Right ventricle myocardium inferior (tissue), 1 donor: ENCODE measurements at regions not wholly inside any gene's neighbourhood (a gene's known extent, or its start where the extent isn't known, plus 50 kb on each side); places are given as distances from the start of the nearest gene placed in this dataset.
A peak's percentile ranks its signal among the peaks of the same experiment; 100 is the strongest.

Experiments
- ATAC-seq: fragments of 200-7000 bp; cut with Tn5 transposase; one replicate; pipeline ENCODE4 v1.9.1; 2020; ENCODE audit warnings: mild to moderate bottlenecking, moderate library complexity
- DNase-seq: peaks from one replicate; pipeline ENCODE4 v3.0.0; 2021; ENCODE audit errors: missing footprints
- intact Hi-C: fragments of 100-400 bp; cut with DNase I; formaldehyde crosslinking; loops from one replicate; pipeline ENCODE4 v1.11.0; 2022
- donor health status: DM: no; HTN: yes; CAD: no; lungs with severe emphysema.

- no peak for DNase-seq
- intact Hi-C loops = no loop called here
- ATAC-seq = no peak
Observed at GRCh38 chr15:94177112-94177511, 54.2 kb upstream of the MCTP2 start.

- intact Hi-C loops = no loop called here
- ATAC-seq (no peak), DNase-seq (no peak)
Observed at GRCh38 chr15:94175420-94175819, 55.9 kb upstream of the MCTP2 start.

- DNase-seq (no peak), ATAC-seq (peak; percentile 48)
- intact Hi-C loops = no loop called here
Observed at GRCh38 chr15:94174399-94174802, 57.0 kb upstream of the MCTP2 start.

- intact Hi-C loops = no loop called here
- DNase-seq (no peak), ATAC-seq (no peak)
Observed at GRCh38 chr15:94168250-94168649, 63.1 kb upstream of the MCTP2 start.

DNA sequence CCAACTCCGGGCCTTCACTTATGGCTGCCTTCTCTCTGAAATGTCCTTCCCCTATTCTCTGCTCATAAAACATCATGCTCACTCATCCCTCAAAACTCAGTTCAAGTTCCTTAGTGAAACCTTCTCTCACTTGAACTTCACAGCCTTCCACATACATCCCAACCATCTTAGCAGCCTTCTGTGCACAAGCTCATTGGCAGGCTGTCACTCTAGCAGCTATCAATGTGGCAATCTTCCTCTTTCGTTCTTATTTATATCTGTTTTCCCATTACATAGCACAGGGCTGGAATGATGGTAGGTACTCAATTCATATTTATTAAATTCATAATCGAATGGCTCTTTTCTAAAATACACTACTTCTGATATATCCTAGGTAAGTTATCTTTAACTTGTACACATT, 66.4 kb upstream of the MCTP2 start:
- intact Hi-C loops = loop anchor here (1.0 kb wide), 1 partner anchor 159 kb away; no protein-coding TSS in a partner anchor
- ATAC-seq (no peak), DNase-seq (no peak)

DNA sequence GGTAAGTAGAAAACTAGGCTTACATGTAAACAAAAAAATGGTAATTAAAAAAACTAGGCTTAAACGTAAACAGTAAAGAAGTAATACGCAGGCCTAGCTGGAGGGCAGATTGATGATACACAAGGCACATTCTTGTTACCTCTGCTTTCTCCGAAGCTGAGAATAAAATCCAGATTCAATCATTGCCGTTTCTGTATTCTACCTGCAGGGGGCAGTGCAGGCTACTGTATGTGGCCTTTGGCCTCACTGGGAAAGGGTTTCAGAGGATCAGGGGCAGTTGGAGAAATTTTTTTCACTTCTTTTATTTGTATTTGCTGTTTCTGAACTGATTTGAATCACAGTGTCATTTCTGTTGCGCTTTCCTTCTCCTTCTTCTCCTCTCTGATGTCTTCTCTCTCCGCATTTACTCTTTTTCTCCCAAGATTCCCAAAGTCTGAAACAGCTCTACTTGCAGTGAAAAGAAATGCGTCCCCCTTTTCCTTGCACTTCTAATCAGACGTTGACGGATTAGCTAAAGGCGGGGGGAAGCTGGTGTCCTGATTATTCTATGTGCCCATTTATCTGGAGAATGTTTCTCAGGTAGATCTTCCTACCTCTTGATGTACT, 67.1 kb upstream of the MCTP2 start:
- intact Hi-C loops = no loop called here
- ATAC-seq (peak; percentile 44), DNase-seq (peak; percentile 53)

- ATAC-seq (no peak), DNase-seq (no peak)
- intact Hi-C loops = no loop called here
Observed at GRCh38 chr15:94162939-94163338, 68.4 kb upstream of the MCTP2 start.

DNA sequence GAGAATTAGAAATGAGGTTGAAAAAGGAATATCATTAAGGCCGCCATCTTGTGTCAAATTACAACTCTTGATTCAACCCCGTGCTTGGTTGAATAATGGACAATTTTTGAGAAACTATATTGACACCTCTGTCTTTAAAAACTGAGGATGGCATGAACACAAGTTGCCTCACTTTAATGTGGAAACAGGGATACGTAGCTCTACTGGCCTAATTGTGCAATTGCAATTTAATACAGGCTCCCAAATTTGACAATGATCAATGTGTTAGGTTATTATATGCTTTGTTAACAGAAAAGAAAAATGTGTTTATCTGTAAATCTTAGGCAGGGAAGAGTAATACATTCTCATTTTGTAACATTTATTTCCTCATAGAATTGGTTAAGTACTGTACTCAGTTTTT, 77.1 kb upstream of the MCTP2 start:
- intact Hi-C loops = no loop called here
- ATAC-seq (no peak), DNase-seq (no peak)

GRCh38 chr15:94145046-94145445, 86.3 kb upstream of the MCTP2 start:
- no peak for ATAC-seq
- no peak for DNase-seq
- intact Hi-C loops = no loop called here

GRCh38 chr15:94141802-94142201, 89.6 kb upstream of the MCTP2 start:
- no peak for ATAC-seq

DNA sequence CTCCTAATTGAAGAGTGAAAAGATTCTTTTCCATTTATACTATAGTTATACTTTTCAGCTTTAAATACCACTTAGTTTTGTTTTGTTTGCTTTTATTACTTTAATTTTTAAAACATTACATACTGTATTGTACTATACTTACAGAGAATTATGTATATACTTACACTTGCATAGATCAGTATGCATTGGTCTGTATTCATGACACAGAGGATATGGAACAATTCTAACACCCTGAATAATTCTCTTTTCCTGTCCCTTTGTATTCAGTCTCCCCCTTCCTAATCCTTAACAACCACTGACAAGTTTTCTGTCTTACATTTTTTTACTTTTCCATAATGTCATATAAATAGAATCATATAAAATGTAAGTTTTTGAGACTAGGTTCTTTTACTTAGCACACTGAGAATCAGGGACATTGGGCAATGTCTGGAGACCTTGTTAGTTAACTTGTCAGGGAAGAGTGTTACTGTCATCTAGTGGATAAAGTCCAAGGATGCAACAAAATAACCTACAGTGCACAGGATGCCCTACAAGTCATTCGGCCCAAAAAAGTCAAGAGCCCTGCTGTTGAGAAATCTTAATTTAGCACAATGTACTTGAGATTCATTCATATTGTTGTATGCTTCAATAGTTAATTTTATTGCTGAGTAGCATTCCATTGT, 95.7 kb upstream of the MCTP2 start:
- ATAC-seq (no peak), DNase-seq (no peak)
- intact Hi-C loops = no loop called here

More at GRCh38 chr15:94141802-94142201, 89.6 kb upstream of the MCTP2 start:
- DNase-seq = no peak
- intact Hi-C loops = no loop called here

- intact Hi-C loops = no loop called here
- DNase-seq = no peak
- ATAC-seq = no peak
Observed at GRCh38 chr15:94131875-94132274, 99.5 kb upstream of the MCTP2 start.

DNA sequence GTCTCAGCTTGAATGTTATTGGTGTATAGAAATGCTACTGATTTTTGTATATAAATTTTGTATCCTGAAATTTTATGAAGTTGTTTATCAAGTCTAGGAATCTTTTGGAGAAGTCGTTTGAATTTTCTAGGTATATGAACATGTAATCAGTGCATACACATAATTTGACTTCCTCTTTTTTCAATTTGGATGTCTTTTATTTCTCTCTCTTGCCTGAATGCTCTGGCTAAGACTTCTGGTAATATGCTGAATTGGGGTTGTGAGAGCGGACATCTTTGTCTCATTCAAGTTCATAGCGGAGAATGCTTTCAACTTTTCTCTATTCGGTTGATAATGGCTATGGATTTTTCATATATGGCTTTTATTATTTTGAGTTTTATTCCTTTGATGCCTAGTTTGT, 100.9 kb upstream of the MCTP2 start:
- ATAC-seq = no peak
- intact Hi-C loops = no loop called here
- no peak for DNase-seq

DNA sequence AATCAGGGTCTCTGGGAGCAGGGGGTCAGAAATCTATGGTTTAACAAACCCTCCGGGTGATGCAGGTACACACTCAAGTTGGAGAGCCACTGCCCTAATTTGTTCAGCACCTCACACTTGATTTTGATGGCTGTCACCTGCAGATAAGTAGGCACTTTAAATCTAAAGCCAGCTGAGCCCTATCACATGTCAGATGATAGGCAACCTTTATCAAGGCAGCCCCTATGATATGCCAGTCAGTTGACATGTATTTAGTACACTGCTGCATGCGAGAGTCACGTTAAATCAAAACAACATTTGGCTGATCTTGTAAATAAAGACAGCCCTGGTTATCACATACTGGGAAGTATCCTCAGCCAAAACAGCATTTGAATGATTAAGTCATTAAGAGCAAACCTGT, 104.4 kb upstream of the MCTP2 start:
- DNase-seq (no peak), ATAC-seq (peak; percentile 42)
- intact Hi-C loops = no loop called here

DNA sequence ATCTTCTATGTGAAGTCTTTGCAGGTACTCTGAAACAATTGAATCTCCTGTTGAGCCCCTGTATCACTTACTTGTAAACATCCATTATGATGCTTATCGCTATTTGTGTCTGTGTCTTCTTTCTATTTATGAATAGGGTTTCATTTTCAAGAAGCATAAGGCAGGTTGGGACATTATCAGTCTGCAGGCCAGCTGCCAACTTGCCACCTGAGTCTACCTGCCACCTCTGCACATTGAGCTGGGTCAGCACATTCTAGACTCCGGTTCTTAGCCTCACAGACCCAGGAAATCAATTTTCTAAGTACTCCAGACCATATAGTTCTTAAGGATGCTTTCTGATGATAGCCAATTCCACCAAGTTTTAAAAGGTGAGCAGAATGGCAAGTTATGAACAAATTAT, 105.7 kb upstream of the MCTP2 start:
- intact Hi-C loops = no loop called here
- ATAC-seq (no peak), DNase-seq (no peak)

- no peak for DNase-seq
- intact Hi-C loops = no loop called here
- peak; percentile 37 for ATAC-seq
Observed at GRCh38 chr15:94125156-94125555, 106.2 kb upstream of the MCTP2 start.

- ATAC-seq (no peak), DNase-seq (no peak)
- intact Hi-C loops = loop anchor here (5.0 kb wide), 1 partner anchor 125 kb away; no protein-coding TSS in a partner anchor
Observed at GRCh38 chr15:94122516-94122915, 108.8 kb upstream of the MCTP2 start.

- DNase-seq = no peak
- intact Hi-C loops = loop anchor here (1.0 to 10.0 kb wide), 3 partner anchors 123 to 1090 kb away; no protein-coding TSS in a partner anchor
- ATAC-seq = peak; percentile 96
Observed at GRCh38 chr15:94119923-94120775, 111.2 kb upstream of the MCTP2 start.

DNA sequence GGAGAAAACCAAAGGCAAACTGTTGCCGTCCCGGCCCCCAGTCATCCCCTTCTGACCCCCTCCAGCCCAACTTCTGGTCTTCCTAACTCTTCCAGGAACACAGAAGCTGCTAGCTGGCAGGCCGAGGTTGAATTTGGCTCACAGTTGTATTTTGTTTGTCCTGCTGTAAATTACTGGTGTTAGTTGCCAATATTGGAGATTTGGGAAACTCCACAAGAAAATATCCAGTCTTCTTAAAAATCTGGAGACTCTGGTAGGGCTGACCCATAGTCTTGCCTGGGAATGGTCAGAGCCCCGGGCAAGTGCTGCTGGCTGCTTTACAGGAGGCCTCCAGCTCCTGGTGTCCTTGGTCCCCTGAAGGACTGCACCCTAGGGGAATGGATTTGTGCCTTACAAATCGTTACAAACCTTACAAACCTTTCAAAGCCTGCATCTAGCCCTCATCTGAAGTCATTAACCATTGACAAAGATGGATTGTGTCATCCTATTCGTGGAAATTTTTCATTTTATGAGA, 112.0 kb upstream of the MCTP2 start:
- peak; percentile 72 for DNase-seq
- intact Hi-C loops = loop anchor here (10.0 kb wide), 1 partner anchor 635 kb away; no protein-coding TSS in a partner anchor
- peak; percentile 87 for ATAC-seq
